Ascending aorta (tissue), 2 donors: ENCODE measurements at regions not wholly inside any gene's neighbourhood (a gene's known extent, or its start where the extent isn't known, plus 50 kb on each side); places are given as distances from the start of the nearest gene placed in this dataset.

Experiments used
- DNase-seq, 2 donors: peaks; one replicate each; pipeline ENCODE4 v3.0.0-alpha.2; 2019; ENCODE audit warnings: low spot score in 2 of 2
- H3K27ac ChIP-seq, 2 donors: fragments of 200-600 bp; sonication (generic); one replicate each; pipeline ENCODE4 v1.5.1; 2016 to 2017; ENCODE audit warnings: mild to moderate bottlenecking in 1 of 2
- H3K27me3 ChIP-seq: fragments of 200-600 bp; sonication (generic); one replicate; pipeline ENCODE4 v1.5.1; 2017
- H3K36me3 ChIP-seq, 2 donors: fragments of 200-600 bp; sonication (generic); one replicate each; pipeline ENCODE4 v1.5.1; 2016
- H3K4me1 ChIP-seq, 2 donors: fragments of 200-600 bp; sonication (generic); one replicate each; pipeline ENCODE4 v1.5.1; 2016 to 2017; ENCODE audit warnings: mild to moderate bottlenecking in 1 of 2
- H3K4me3 ChIP-seq, 2 donors: fragments of 200-600 bp; sonication (generic); one replicate each; pipeline ENCODE4 v1.5.1; 2016 to 2017; ENCODE audit warnings: mild to moderate bottlenecking in 1 of 2
- H3K9me3 ChIP-seq, 2 donors: fragments of 200-600 bp; sonication (generic); one replicate each; pipeline ENCODE4 v1.5.1; 2016
- CTCF ChIP-seq, 3 experiments: fragments of 200-600 bp in 2 of 3; fragments of 450-650 bp in 1 of 3; sonication (generic) in 2 of 3; IDR thresholded peaks; one replicate each; pipeline ENCODE4 v1.5.1; 2016 to 2019; ENCODE audit warnings: antibody characterized with exemption in 3 of 3, mild to moderate bottlenecking in 1 of 3, moderate library complexity in 1 of 3
- intact Hi-C: fragments of 100-400 bp; cut with DNase I; formaldehyde crosslinking; loops from one replicate; pipeline ENCODE4 v1.15.1; 2023

- H3K27me3 ChIP-seq = no peaks in the 10 kb centered on the region
- intact Hi-C loops = no loop called here
- no peaks in the 10 kb centered on the region for H3K36me3 ChIP-seq
- H3K9me3 ChIP-seq = no peaks in the 10 kb centered on the region
- no peak for TF ChIP-seq CTCF (IDR thresholded peaks at IDR 0.05)
- H3K27ac ChIP-seq = no peak overlapping the region
- no peak for DNase-seq
- no peaks in the 10 kb centered on the region for H3K4me1 ChIP-seq
- no peak overlapping the region for H3K4me3 ChIP-seq
Observed at GRCh38 chr12:125249066-125249824, 184.0 kb downstream of the AACS start.

GRCh38 chr12:125249932-125250331 lies 184.7 kb downstream of the AACS start:
- H3K4me1 ChIP-seq = no peaks in the 10 kb centered on the region
- no peaks in the 10 kb centered on the region for H3K27me3 ChIP-seq
- no peak for TF ChIP-seq CTCF (IDR thresholded peaks at IDR 0.05)
- intact Hi-C loops = no loop called here
- DNase-seq = no peak
- H3K27ac ChIP-seq = no peak overlapping the region
- no peak overlapping the region for H3K4me3 ChIP-seq
- no peaks in the 10 kb centered on the region for H3K36me3 ChIP-seq
- no peaks in the 10 kb centered on the region for H3K9me3 ChIP-seq

- H3K4me1 ChIP-seq = no peaks in the 10 kb centered on the region
- no peak for TF ChIP-seq CTCF (IDR thresholded peaks at IDR 0.05)
- intact Hi-C loops = no loop called here
- no peaks in the 10 kb centered on the region for H3K9me3 ChIP-seq
- H3K27ac ChIP-seq = no peak overlapping the region
- no peak for DNase-seq
- H3K4me3 ChIP-seq = no peak overlapping the region
- no peaks in the 10 kb centered on the region for H3K27me3 ChIP-seq
- no peaks in the 10 kb centered on the region for H3K36me3 ChIP-seq
Observed at GRCh38 chr12:125254236-125254635, 189.0 kb downstream of the AACS start.

GRCh38 chr12:125254856-125255255 lies 189.6 kb downstream of the AACS start:
- TF ChIP-seq CTCF (IDR thresholded peaks at IDR 0.05) = no peak
- Histone ChIP-seq H3K27me3 (no peaks in the 10 kb centered on the region), H3K4me1 (no peaks in the 10 kb centered on the region), H3K27ac (no peak overlapping the region), H3K9me3 (no peaks in the 10 kb centered on the region), H3K4me3 (no peak overlapping the region), H3K36me3 (no peaks in the 10 kb centered on the region)
- intact Hi-C loops = no loop called here
- no peak for DNase-seq

GRCh38 chr12:125255935-125256633 lies 190.8 kb downstream of the AACS start:
- no peaks in the 10 kb centered on the region for H3K27me3 ChIP-seq
- H3K9me3 ChIP-seq = no peaks in the 10 kb centered on the region
- no peak for TF ChIP-seq CTCF (IDR thresholded peaks at IDR 0.05)
- no peaks in the 10 kb centered on the region for H3K4me1 ChIP-seq
- no peak overlapping the region for H3K4me3 ChIP-seq
- no peak for DNase-seq
- intact Hi-C loops = no loop called here
- H3K27ac ChIP-seq = no peak overlapping the region
- no peaks in the 10 kb centered on the region for H3K36me3 ChIP-seq
